C4-2B (cell line): ENCODE measurements at regions not wholly inside any gene's neighbourhood (a gene's known extent, or its start where the extent isn't known, plus 50 kb on each side); places are given as distances from the start of the nearest gene placed in this dataset.

ENCODE experiments used
- ZFX ChIP-seq: fragments of 450-650 bp; IDR thresholded peaks from 2 replicates; pipeline ENCODE4 v1.6.1; 2017
- TF ChIP-seq, protein P1 (sequence below): fragments of 450-650 bp; conservative IDR thresholded peaks from 2 replicates; pipeline ENCODE4 v1.5.1; 2017; ENCODE audit warnings: mild to moderate bottlenecking

DNA sequence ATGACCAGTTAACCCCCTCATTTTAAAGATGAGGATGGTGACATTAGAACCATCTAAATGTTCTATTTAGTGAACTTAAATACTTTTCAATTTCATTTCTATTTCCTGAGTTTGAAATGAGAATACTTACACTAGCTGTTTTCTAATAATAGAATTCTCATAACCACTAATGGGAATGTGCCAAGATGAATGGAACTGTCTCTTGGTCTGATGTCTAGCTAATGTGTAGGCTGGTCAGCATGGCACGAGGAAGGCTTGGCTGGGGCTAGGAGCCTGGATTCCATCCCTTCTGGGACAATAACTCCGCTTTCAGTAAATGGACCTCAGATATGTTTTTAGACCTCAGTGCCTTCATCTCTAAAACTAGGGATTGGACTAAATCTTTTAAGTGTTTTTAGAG, 185.8 kb upstream of the NRP1 start:
- TF ChIP-seq, protein P1, sequence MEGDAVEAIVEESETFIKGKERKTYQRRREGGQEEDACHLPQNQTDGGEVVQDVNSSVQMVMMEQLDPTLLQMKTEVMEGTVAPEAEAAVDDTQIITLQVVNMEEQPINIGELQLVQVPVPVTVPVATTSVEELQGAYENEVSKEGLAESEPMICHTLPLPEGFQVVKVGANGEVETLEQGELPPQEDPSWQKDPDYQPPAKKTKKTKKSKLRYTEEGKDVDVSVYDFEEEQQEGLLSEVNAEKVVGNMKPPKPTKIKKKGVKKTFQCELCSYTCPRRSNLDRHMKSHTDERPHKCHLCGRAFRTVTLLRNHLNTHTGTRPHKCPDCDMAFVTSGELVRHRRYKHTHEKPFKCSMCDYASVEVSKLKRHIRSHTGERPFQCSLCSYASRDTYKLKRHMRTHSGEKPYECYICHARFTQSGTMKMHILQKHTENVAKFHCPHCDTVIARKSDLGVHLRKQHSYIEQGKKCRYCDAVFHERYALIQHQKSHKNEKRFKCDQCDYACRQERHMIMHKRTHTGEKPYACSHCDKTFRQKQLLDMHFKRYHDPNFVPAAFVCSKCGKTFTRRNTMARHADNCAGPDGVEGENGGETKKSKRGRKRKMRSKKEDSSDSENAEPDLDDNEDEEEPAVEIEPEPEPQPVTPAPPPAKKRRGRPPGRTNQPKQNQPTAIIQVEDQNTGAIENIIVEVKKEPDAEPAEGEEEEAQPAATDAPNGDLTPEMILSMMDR: no peak
- TF ChIP-seq ZFX: no peak
